H1 (cell line): ENCODE measurements at regions not wholly inside any gene's neighbourhood (a gene's known extent, or its start where the extent isn't known, plus 50 kb on each side); places are given as distances from the start of the nearest gene placed in this dataset.

Experiments used
- CTCF ChIA-PET: fragments of 300-600 bp; sonication (Branson Sonifier 250); formaldehyde crosslinking; loops from one replicate; lab custom pipeline; 2021; ENCODE audit not compliant: partially characterized antibody; lab: Charles Lee
- POLR2A ChIA-PET: fragments of 300-600 bp; sonication (Branson Sonifier 250); formaldehyde crosslinking; loops from one replicate; lab custom pipeline; 2021; ENCODE audit warnings: inconsistent platforms; ENCODE audit not compliant: partially characterized antibody; lab: Charles Lee
- DNase-seq, 2 experiments: peaks; one replicate each; pipeline versions ENCODE4 v3.0.0 to v3.0.0-alpha.2; 2010 to 2022; ENCODE audit warnings: low spot score in 2 of 2, low read depth in 1 of 2, mixed read lengths in 1 of 2
- FAIRE-seq: peaks from 2 replicates; lab custom pipeline; 2011; peaks lifted over from hg19 to GRCh38; lab: Jason Lieb, UNC
- H2AFZ ChIP-seq: 2 replicates; pipeline ENCODE4 v1.8.1; 2012; ENCODE audit warnings: low read length, inconsistent platforms
- H2AK5ac ChIP-seq: 2 replicates; pipeline ENCODE4 v1.6.1; 2013; ENCODE audit warnings: low read depth, low read length
- H2BK120ac ChIP-seq: replicated peaks from 2 replicates; pipeline ENCODE3; 2013; ENCODE audit warnings: low read depth, low read length, inconsistent platforms
- H2BK12ac ChIP-seq: 2 replicates; pipeline ENCODE4 v1.6.1; 2013; ENCODE audit warnings: low read depth, low read length
- H2BK15ac ChIP-seq: 2 replicates; pipeline ENCODE4 v1.6.1; 2013; ENCODE audit warnings: low read length
- H2BK20ac ChIP-seq: 2 replicates; pipeline ENCODE4 v1.6.1; 2013; ENCODE audit warnings: low read length
- H2BK5ac ChIP-seq: 2 replicates; pipeline ENCODE4 v1.6.1; 2013; ENCODE audit warnings: low read depth, low read length
- H3K14ac ChIP-seq: 2 replicates; pipeline ENCODE4 v1.6.1; 2013; ENCODE audit warnings: inconsistent platforms; ENCODE audit not compliant: insufficient read length
- H3K18ac ChIP-seq: 2 replicates; pipeline ENCODE4 v1.6.1; 2013; ENCODE audit warnings: low read length; ENCODE audit errors: extremely low read depth
- H3K23ac ChIP-seq: 2 replicates; pipeline ENCODE4 v1.6.1; 2013; ENCODE audit warnings: inconsistent platforms; ENCODE audit not compliant: insufficient read length
- H3K23me2 ChIP-seq: 2 replicates; pipeline ENCODE4 v1.6.1; 2013; ENCODE audit warnings: low read depth, low read length
- H3K27ac ChIP-seq: 2 replicates; pipeline ENCODE4 v1.6.1; 2011; ENCODE audit warnings: low read depth, low read length, inconsistent platforms
- H3K27me3 ChIP-seq, 4 experiments: replicated peaks in 1 of 4; 1 replicate in 1 of 4; 2 replicates in 3 of 4; pipeline versions ENCODE4 v1.6.1 to v1.8.1; 2011 to 2013; ENCODE audit warnings: low read length in 3 of 4, mild to moderate bottlenecking in 3 of 4, inconsistent platforms in 2 of 4, mixed read lengths in 2 of 4, moderate library complexity in 1 of 4; ENCODE audit not compliant: control insufficient read depth in 3 of 4, insufficient read depth in 3 of 4; ENCODE audit errors: extremely low read depth in 1 of 4
- H3K36me3 ChIP-seq, 4 experiments: 2 replicates each; pipeline versions ENCODE4 v1.6.1 to v1.8.1; 2011 to 2013; ENCODE audit warnings: mild to moderate bottlenecking in 4 of 4, low read length in 3 of 4, moderate library complexity in 2 of 4, control low read depth in 1 of 4, inconsistent platforms in 1 of 4; ENCODE audit not compliant: insufficient read depth in 4 of 4, control insufficient read depth in 2 of 4
- H3K4ac ChIP-seq: replicated peaks from 2 replicates; pipeline ENCODE3; 2013; ENCODE audit warnings: low read length, low read depth, mixed read lengths, inconsistent platforms; ENCODE audit not compliant: insufficient read length
- H3K4me1 ChIP-seq, 4 experiments: replicated peaks in 1 of 4; 1 replicate in 1 of 4; 2 replicates in 3 of 4; pipeline versions ENCODE4 v1.6.1 to v1.8.1; 2011 to 2013; ENCODE audit warnings: low read length in 3 of 4, inconsistent platforms in 2 of 4, mixed read lengths in 1 of 4; ENCODE audit not compliant: insufficient read depth in 4 of 4, control insufficient read depth in 3 of 4
- H3K4me2 ChIP-seq, 2 experiments: 2 replicates each; pipeline versions ENCODE4 v1.6.1 to v1.8.1; 2011 to 2013; ENCODE audit warnings: low read depth in 2 of 2, low read length in 2 of 2, control low read depth in 1 of 2, inconsistent platforms in 1 of 2, mild to moderate bottlenecking in 1 of 2; ENCODE audit not compliant: insufficient read depth in 1 of 2
- H3K4me3 ChIP-seq, 4 experiments: fragments of 200-600, 300-600 bp in 1 of 4; sonication (generic), shearing (Covaris generic), sonication (Bioruptor Twin) in 1 of 4; 2 replicates each; pipeline versions ENCODE4 v1.5.1 to v1.8.1; 2011 to 2016; ENCODE audit warnings: low read length in 4 of 4, low read depth in 3 of 4, control low read depth in 2 of 4, inconsistent platforms in 2 of 4, mild to moderate bottlenecking in 2 of 4, mixed read lengths in 1 of 4, moderate library complexity in 1 of 4; ENCODE audit not compliant: insufficient read depth in 2 of 4; ENCODE audit errors: extremely low read depth in 1 of 4
- H3K56ac ChIP-seq: replicated peaks from 2 replicates; pipeline ENCODE3; 2013; ENCODE audit warnings: low read depth, mild to moderate bottlenecking, mixed read lengths, low read length, inconsistent platforms; ENCODE audit not compliant: insufficient read length
- H3K79me1 ChIP-seq: 2 replicates; pipeline ENCODE4 v1.6.1; 2013; ENCODE audit warnings: low read depth, low read length, control low read depth
- H3K79me2 ChIP-seq, 2 experiments: 2 replicates each; pipeline versions ENCODE4 v1.6.1 to v1.8.1; 2012 to 2013; ENCODE audit warnings: low read length in 2 of 2, mild to moderate bottlenecking in 2 of 2, inconsistent platforms in 1 of 2; ENCODE audit not compliant: insufficient read depth in 2 of 2, control insufficient read depth in 1 of 2
- H3K9ac ChIP-seq, 4 experiments: replicated peaks in 1 of 4; 1 replicate in 1 of 4; 2 replicates in 3 of 4; pipeline versions ENCODE4 v1.6.1 to v1.8.1; 2011 to 2013; ENCODE audit warnings: low read depth in 3 of 4, low read length in 3 of 4, control low read depth in 2 of 4, mild to moderate bottlenecking in 2 of 4, moderate library complexity in 2 of 4, inconsistent platforms in 1 of 4; ENCODE audit errors: extremely low read depth in 1 of 4
- H3K9me3 ChIP-seq, 2 experiments: 2 replicates each; pipeline versions ENCODE4 v1.6.1 to v1.8.1; 2012 to 2013; ENCODE audit warnings: mild to moderate bottlenecking in 2 of 2, moderate library complexity in 2 of 2, control low read depth in 1 of 2, inconsistent platforms in 1 of 2, low read depth in 1 of 2, low read length in 1 of 2, mixed read lengths in 1 of 2; ENCODE audit not compliant: insufficient read depth in 2 of 2
- H4K20me1 ChIP-seq, 2 experiments: replicated peaks in 1 of 2; 2 replicates each; pipeline versions ENCODE3 to v1.8.1; 2011 to 2013; ENCODE audit warnings: inconsistent platforms in 2 of 2, low read length in 2 of 2, mild to moderate bottlenecking in 1 of 2; ENCODE audit not compliant: insufficient read depth in 2 of 2, control insufficient read depth in 1 of 2
- H4K5ac ChIP-seq: 2 replicates; pipeline ENCODE4 v1.6.1; 2013; ENCODE audit warnings: low read length, low read depth, mixed read lengths, inconsistent platforms; ENCODE audit not compliant: insufficient read length
- H4K8ac ChIP-seq: 2 replicates; pipeline ENCODE4 v1.8.0; 2013; ENCODE audit warnings: mild to moderate bottlenecking, moderate library complexity, low read length, inconsistent platforms; ENCODE audit not compliant: insufficient read depth; ENCODE audit errors: extremely low read depth
- H4K91ac ChIP-seq: replicated peaks from 2 replicates; pipeline ENCODE3; 2013; ENCODE audit warnings: low read length, mixed read lengths, inconsistent platforms; ENCODE audit not compliant: insufficient read length
- EP300 ChIP-seq, 2 experiments: IDR thresholded peaks; 1 replicate in 1 of 2; 2 replicates in 1 of 2; pipeline ENCODE4 v1.6.1; 2011 to 2012; ENCODE audit warnings: low read depth in 2 of 2, low read length in 2 of 2, mild to moderate bottlenecking in 2 of 2, borderline replicate concordance in 1 of 2, inconsistent platforms in 1 of 2, moderate library complexity in 1 of 2
- EZH2 ChIP-seq: fragments of 200-600 bp; sonication (generic); IDR thresholded peaks from 2 replicates; pipeline ENCODE4 v1.7.1; 2012; ENCODE audit warnings: low read depth, mild to moderate bottlenecking, moderate library complexity, low read length, inconsistent platforms; ENCODE audit not compliant: severe bottlenecking
- POU5F1 ChIP-seq: IDR thresholded peaks from 2 replicates; pipeline ENCODE4 v1.6.1; 2011; ENCODE audit warnings: low read depth, mild to moderate bottlenecking, low read length, moderate library complexity
- SAP30 ChIP-seq: fragments of 300-600 bp; sonication (generic); IDR thresholded peaks from 2 replicates; pipeline ENCODE4 v1.7.1; 2012; ENCODE audit warnings: low read length, moderate library complexity, mild to moderate bottlenecking, inconsistent platforms; ENCODE audit not compliant: insufficient read depth, insufficient replicate concordance
- YY1 ChIP-seq: IDR thresholded peaks from 2 replicates; pipeline ENCODE4 v1.6.1; 2011; ENCODE audit warnings: low read depth, mild to moderate bottlenecking, low read length

DNA sequence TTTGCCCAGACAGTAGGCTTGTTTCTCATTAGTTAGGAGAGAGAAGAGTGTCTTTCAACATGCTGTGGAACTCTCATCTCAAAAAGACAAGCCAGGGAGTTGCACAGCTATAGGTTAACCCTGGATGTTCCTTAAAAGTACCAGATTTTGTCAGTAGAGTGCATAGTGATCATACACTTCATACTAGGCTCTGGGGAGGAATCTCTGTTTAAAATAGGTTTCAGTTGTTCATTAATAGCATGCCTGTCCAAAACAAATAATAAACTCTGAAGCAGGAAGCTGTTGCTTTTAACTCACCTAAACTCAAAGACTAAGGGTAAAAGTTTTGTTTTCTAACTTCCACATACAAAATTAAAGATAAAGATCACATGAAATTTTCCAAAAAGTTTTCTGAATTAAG lies 1948.4 kb downstream of the C4orf33 start:
- Histone ChIP-seq H3K4ac (no peak overlapping the region), H3K27ac (no peak overlapping the region), H3K14ac (no peak overlapping the region), H2AK5ac (no peak overlapping the region), H3K79me1 (no peaks in the 10 kb centered on the region), H4K91ac (no peak overlapping the region), H4K8ac (no peak overlapping the region), H3K23me2 (no peaks in the 10 kb centered on the region), H3K9ac (no peak overlapping the region), H3K4me3 (no peak overlapping the region), H3K23ac (no peak overlapping the region), H2BK12ac (no peak overlapping the region), H2BK5ac (no peak overlapping the region), H3K56ac (no peak overlapping the region), H4K20me1 (no peaks in the 10 kb centered on the region), H3K4me2 (no peak overlapping the region), H2AFZ (no peak overlapping the region), H3K36me3 (no peaks in the 10 kb centered on the region), H2BK120ac (peak overlapping the region; percentile 33), H2BK15ac (no peak overlapping the region), H4K5ac (no peak overlapping the region), H3K18ac (no peak overlapping the region), H3K4me1 (no peaks in the 10 kb centered on the region; a peak in 1 of 7 replicates), H2BK20ac (no peak overlapping the region), H3K79me2 (no peaks in the 10 kb centered on the region), H3K9me3 (no peaks in the 10 kb centered on the region), H3K27me3 (no peaks in the 10 kb centered on the region)
- POLR2A ChIA-PET: no interaction called here
- CTCF ChIA-PET: interaction anchor here (1.1 kb wide), 1 partner anchor 10 kb away, joined by 4 read pairs; no protein-coding TSS in a partner anchor
- TF ChIP-seq EZH2 (no peak), YY1 (no peak), SAP30 (no peak), EP300 (IDR thresholded peaks at IDR 0.05; ENCODE audit: borderline replicate concordance in 1 of 2, low read depth in 2 of 2, low read length in 2 of 2) (no peak), POU5F1 (no peak)
- FAIRE-seq: no peak
- no peak for DNase-seq
